Loucy (cell line): ENCODE measurements at regions not wholly inside any gene's neighbourhood (a gene's known extent, or its start where the extent isn't known, plus 50 kb on each side); places are given as distances from the start of the nearest gene placed in this dataset.

Experiments
- CTCF ChIP-seq: fragments of 200-600 bp; sonication (generic); conservative IDR thresholded peaks from 2 replicates; pipeline ENCODE4 v1.5.1; 2014; ENCODE audit warnings: mild to moderate bottlenecking, antibody characterized with exemption, low read length
- EZH2phosphoT487 ChIP-seq: fragments of 200-600 bp; IDR thresholded peaks from 2 replicates; pipeline ENCODE4 v1.6.1; 2018; ENCODE audit warnings: antibody characterized with exemption, mild to moderate bottlenecking, moderate library complexity, borderline replicate concordance

GRCh38 chr2:12506846-12507245 is 209.9 kb upstream of the TRIB2 start:
- TF ChIP-seq CTCF (no peak), EZH2phosphoT487 (no peak)
